HEK293 (cell line): ENCODE measurements at regions not wholly inside any gene's neighbourhood (a gene's known extent, or its start where the extent isn't known, plus 50 kb on each side); places are given as distances from the start of the nearest gene placed in this dataset.

Source experiments
- CTCF ChIA-PET: fragments of 350-600 bp; formaldehyde crosslinking; extraction: SDS; loops from one replicate; lab custom pipeline; 2021; ENCODE audit warnings: antibody characterized with exemption; lab: Yijun Ruan, JAX
- POLR2A ChIA-PET: fragments of 300-600 bp; formaldehyde crosslinking; extraction: SDS; loops from one replicate; lab custom pipeline; 2020; ENCODE audit warnings: antibody characterized with exemption, inconsistent platforms; lab: Yijun Ruan, JAX
- H3K27ac ChIP-seq: fragments of 200-500 bp; sonication (Bioruptor generic); 2 replicates; pipeline ENCODE4 v1.5.1; 2014; ENCODE audit warnings: low read depth, low read length, control low read depth, inconsistent platforms; ENCODE audit errors: extremely low read depth
- H3K36me3 ChIP-seq, 2 experiments: fragments of 200-500 bp in 1 of 2; sonication (Bioruptor generic) in 1 of 2; 1 replicate in 1 of 2; 2 replicates in 1 of 2; pipeline ENCODE4 v1.5.1; 2014 to 2017; ENCODE audit warnings: inconsistent platforms in 2 of 2, low read length in 2 of 2; ENCODE audit not compliant: control insufficient read depth in 2 of 2, insufficient read depth in 1 of 2
- H3K4me1 ChIP-seq: fragments of 200-500 bp; sonication (Bioruptor generic); 2 replicates; pipeline ENCODE4 v1.5.1; 2014; ENCODE audit warnings: mild to moderate bottlenecking, low read length, inconsistent platforms; ENCODE audit not compliant: control insufficient read depth, insufficient read depth
- H3K4me3 ChIP-seq: 2 replicates; pipeline ENCODE4 v1.5.1; 2011; ENCODE audit warnings: low read depth, mild to moderate bottlenecking, control low read depth, low read length, moderate library complexity
- H3K9me3 ChIP-seq: fragments of 200-500 bp; sonication (Bioruptor generic); 2 replicates; pipeline ENCODE4 v1.5.1; 2014; ENCODE audit warnings: low read depth, low read length, inconsistent platforms; ENCODE audit not compliant: control insufficient read depth, insufficient read depth
- HOXA7 ChIP-seq: sonication (generic); formaldehyde crosslinking; IDR thresholded peaks from 2 replicates; pipeline ENCODE4 v1.8.1; 2022; ENCODE audit warnings: missing genetic modification reagents, borderline replicate concordance
- KLF16 ChIP-seq: fragments of 450-650 bp; formaldehyde crosslinking; IDR thresholded peaks from 2 replicates; pipeline ENCODE4 v1.5.1; 2017; ENCODE audit warnings: missing biosample characterization, missing genetic modification characterization
- KLF9 ChIP-seq: fragments of 450-650 bp; formaldehyde crosslinking; IDR thresholded peaks from 2 replicates; pipeline ENCODE4 v1.5.1; 2016; ENCODE audit warnings: missing biosample characterization, missing genetic modification characterization, low read depth
- MEIS1 ChIP-seq: sonication (generic); formaldehyde crosslinking; IDR thresholded peaks from 2 replicates; pipeline ENCODE4 v1.8.1; 2022; ENCODE audit warnings: missing genetic modification reagents, mild to moderate bottlenecking, borderline replicate concordance
- OVOL3 ChIP-seq: fragments of 450-650 bp; formaldehyde crosslinking; IDR thresholded peaks from 2 replicates; pipeline ENCODE4 v1.5.1; 2016; ENCODE audit warnings: missing biosample characterization, missing genetic modification characterization
- SCRT1 ChIP-seq: fragments of 450-650 bp; formaldehyde crosslinking; IDR thresholded peaks from 2 replicates; pipeline ENCODE4 v1.5.1; 2016; ENCODE audit warnings: missing biosample characterization, missing genetic modification characterization, borderline replicate concordance
- SP7 ChIP-seq: fragments of 450-650 bp; formaldehyde crosslinking; IDR thresholded peaks from 2 replicates; pipeline ENCODE4 v1.5.1; 2016; ENCODE audit warnings: missing biosample characterization, missing genetic modification characterization
- ZBTB6 ChIP-seq: fragments of 450-650 bp; formaldehyde crosslinking; IDR thresholded peaks from 2 replicates; pipeline ENCODE4 v1.5.1; 2017; ENCODE audit warnings: missing biosample characterization, missing genetic modification characterization
- ZNF175 ChIP-seq: fragments of 450-650 bp; formaldehyde crosslinking; IDR thresholded peaks from 2 replicates; pipeline ENCODE4 v1.5.1; 2016; ENCODE audit warnings: missing biosample characterization, missing genetic modification characterization
- ZNF202 ChIP-seq: fragments of 450-650 bp; formaldehyde crosslinking; IDR thresholded peaks from 2 replicates; pipeline ENCODE4 v1.5.1; 2016; ENCODE audit warnings: missing biosample characterization, missing genetic modification characterization, borderline replicate concordance
- ZNF221 ChIP-seq: fragments of 450-650 bp; formaldehyde crosslinking; IDR thresholded peaks from 2 replicates; pipeline ENCODE4 v1.5.1; 2017; ENCODE audit warnings: missing biosample characterization, missing genetic modification characterization, borderline replicate concordance
- ZNF223 ChIP-seq: fragments of 450-650 bp; formaldehyde crosslinking; IDR thresholded peaks from 2 replicates; pipeline ENCODE4 v1.5.1; 2016; ENCODE audit warnings: missing biosample characterization, missing genetic modification characterization
- ZNF23 ChIP-seq: fragments of 450-650 bp; formaldehyde crosslinking; IDR thresholded peaks from 2 replicates; pipeline ENCODE4 v1.5.1; 2016; ENCODE audit warnings: missing biosample characterization, missing genetic modification characterization, borderline replicate concordance
- ZNF335 ChIP-seq: fragments of 450-650 bp; formaldehyde crosslinking; conservative IDR thresholded peaks from 2 replicates; pipeline ENCODE4 v1.5.1; 2016; ENCODE audit warnings: missing biosample characterization, missing genetic modification characterization
- ZNF366 ChIP-seq: fragments of 450-650 bp; formaldehyde crosslinking; conservative IDR thresholded peaks from 2 replicates; pipeline ENCODE4 v1.5.1; 2016; ENCODE audit warnings: missing biosample characterization, missing genetic modification characterization
- ZNF404 ChIP-seq: fragments of 450-650 bp; formaldehyde crosslinking; IDR thresholded peaks from 2 replicates; pipeline ENCODE4 v1.5.1; 2017; ENCODE audit warnings: missing biosample characterization, missing genetic modification characterization
- ZNF549 ChIP-seq: fragments of 450-650 bp; IDR thresholded peaks from 2 replicates; pipeline ENCODE4 v1.5.1; 2018; ENCODE audit warnings: missing biosample characterization, missing genetic modification characterization, mild to moderate bottlenecking, inconsistent platforms, moderate library complexity
- ZNF660 ChIP-seq: fragments of 450-650 bp; IDR thresholded peaks from 2 replicates; pipeline ENCODE4 v1.5.1; 2018; ENCODE audit warnings: missing biosample characterization, mild to moderate bottlenecking, missing genetic modification characterization
- ZNF664 ChIP-seq: fragments of 450-650 bp; formaldehyde crosslinking; IDR thresholded peaks from 2 replicates; pipeline ENCODE4 v1.5.1; 2016; ENCODE audit warnings: missing biosample characterization, missing genetic modification characterization
- ZNF76 ChIP-seq: fragments of 450-650 bp; formaldehyde crosslinking; IDR thresholded peaks from 2 replicates; pipeline ENCODE4; 2016; ENCODE audit warnings: low read depth, missing biosample characterization, missing genetic modification characterization, borderline replicate concordance
- ZNF785 ChIP-seq: fragments of 450-650 bp; formaldehyde crosslinking; IDR thresholded peaks from 2 replicates; pipeline ENCODE4 v1.5.1; 2016; ENCODE audit warnings: missing biosample characterization, missing genetic modification characterization
- ZNF843 ChIP-seq: fragments of 450-650 bp; formaldehyde crosslinking; IDR thresholded peaks from 2 replicates; pipeline ENCODE4 v1.5.1; 2016; ENCODE audit warnings: missing biosample characterization, missing genetic modification characterization
- ZSCAN4 ChIP-seq: fragments of 450-650 bp; formaldehyde crosslinking; IDR thresholded peaks from 2 replicates; pipeline ENCODE4 v1.5.1; 2017; ENCODE audit warnings: missing biosample characterization, missing genetic modification characterization
- ZXDB ChIP-seq: fragments of 450-650 bp; formaldehyde crosslinking; IDR thresholded peaks from 2 replicates; pipeline ENCODE4 v1.5.1; 2016; ENCODE audit warnings: missing biosample characterization, missing genetic modification characterization
- TF ChIP-seq, protein P1 (sequence below): fragments of 450-650 bp; formaldehyde crosslinking; IDR thresholded peaks from 2 replicates; pipeline ENCODE4 v1.5.1; 2016; ENCODE audit warnings: missing biosample characterization, missing genetic modification characterization
- TF ChIP-seq, protein P2 (sequence below): sonication (generic); formaldehyde crosslinking; IDR thresholded peaks from 2 replicates; pipeline ENCODE4 v1.8.1; 2022; ENCODE audit warnings: mild to moderate bottlenecking, moderate library complexity, missing genetic modification reagents
- TF ChIP-seq, protein P3 (sequence below): fragments of 450-650 bp; formaldehyde crosslinking; IDR thresholded peaks from 2 replicates; pipeline ENCODE4 v1.5.1; 2016; ENCODE audit warnings: missing biosample characterization, missing genetic modification characterization

DNA sequence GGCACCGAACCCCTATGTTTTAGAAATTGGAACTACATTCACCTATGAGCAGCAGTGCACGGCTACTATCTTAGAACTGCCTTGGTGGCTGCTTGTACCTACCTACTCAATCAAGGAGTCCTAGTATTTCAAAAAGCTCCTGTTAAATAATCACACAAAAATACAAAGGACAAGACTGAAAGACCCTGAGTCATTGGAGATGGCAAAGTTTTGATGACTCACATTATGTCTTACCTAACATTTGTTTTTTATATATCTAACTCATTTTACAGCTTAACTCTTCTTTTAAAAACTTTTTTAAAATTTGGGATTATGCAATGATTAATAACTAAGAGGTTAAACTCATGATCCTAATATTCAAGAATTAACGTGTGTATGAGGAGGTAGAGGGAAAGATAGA is 1206.0 kb upstream of the TMPRSS15 start:
- no peak overlapping the region for H3K4me3 ChIP-seq
- no peaks in the 10 kb centered on the region for H3K4me1 ChIP-seq
- no peaks in the 10 kb centered on the region for H3K36me3 ChIP-seq
- TF ChIP-seq ZNF664 (tag by site-specific recombination) (no peak), OVOL3 (tag by site-specific recombination) (no peak), ZNF175 (tag by site-specific recombination) (no peak), ZNF785 (tag by site-specific recombination) (no peak), ZSCAN4 (no peak), ZNF404 (tag by site-specific recombination) (no peak), ZNF23 (no peak), SCRT1 (no peak), KLF16 (tag by site-specific recombination) (no peak), ZNF223 (tag by site-specific recombination) (no peak), ZNF221 (tag by site-specific recombination) (no peak), ZNF202 (tag by site-specific recombination) (no peak)
- TF ChIP-seq, protein P1, sequence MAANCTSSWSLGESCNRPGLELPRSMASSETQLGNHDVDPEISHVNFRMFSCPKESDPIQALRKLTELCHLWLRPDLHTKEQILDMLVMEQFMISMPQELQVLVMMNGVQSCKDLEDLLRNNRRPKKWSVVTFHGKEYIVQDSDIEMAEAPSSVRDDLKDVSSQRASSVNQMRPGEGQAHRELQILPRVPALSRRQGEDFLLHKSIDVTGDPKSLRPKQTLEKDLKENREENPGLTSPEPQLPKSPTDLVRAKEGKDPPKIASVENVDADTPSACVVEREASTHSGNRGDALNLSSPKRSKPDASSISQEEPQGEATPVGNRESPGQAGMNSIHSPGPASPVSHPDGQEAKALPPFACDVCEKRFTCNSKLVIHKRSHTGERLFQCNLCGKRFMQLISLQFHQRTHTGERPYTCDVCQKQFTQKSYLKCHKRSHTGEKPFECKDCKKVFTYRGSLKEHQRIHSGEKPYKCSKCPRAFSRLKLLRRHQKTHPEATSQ (tag by site-specific recombination), result no peak
- TF ChIP-seq, all 188 proteins: peak for 0
- CTCF ChIA-PET, result no interaction called here
- no peaks in the 10 kb centered on the region for H3K9me3 ChIP-seq
- no peak overlapping the region for H3K27ac ChIP-seq
- POLR2A ChIA-PET, result no interaction called here

DNA sequence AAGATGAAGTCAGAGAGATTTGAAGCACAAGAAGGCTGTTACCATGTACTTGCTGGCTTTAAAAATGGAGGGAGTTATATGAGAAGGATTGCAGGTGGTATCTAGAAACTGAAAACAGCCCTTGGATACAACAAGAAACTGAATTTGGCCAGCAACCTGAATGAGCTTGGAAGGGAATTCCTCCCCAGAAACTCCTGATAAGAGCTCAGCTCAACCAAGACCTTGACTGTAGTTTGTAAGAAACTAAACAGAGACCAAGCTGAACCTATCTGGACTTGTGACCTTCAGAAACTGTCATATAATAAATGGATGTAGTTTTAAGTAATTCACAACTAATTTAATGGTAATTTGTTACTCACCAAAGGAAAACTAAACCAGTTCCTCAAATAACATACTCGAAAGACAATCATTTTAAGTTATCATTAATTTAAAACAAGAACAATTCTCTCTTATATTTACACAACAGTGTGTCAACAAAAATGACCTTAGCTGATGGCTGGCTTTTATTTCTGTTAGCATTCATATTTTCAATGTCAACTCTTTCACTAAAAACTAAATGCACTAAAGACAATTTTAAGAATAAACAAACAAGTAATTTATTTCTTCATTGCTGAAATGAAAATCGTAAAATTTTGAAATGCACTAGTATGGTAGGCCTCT is 1218.4 kb upstream of the TMPRSS15 start:
- Histone ChIP-seq H3K4me1 (no peaks in the 10 kb centered on the region), H3K9me3 (no peaks in the 10 kb centered on the region), H3K4me3 (no peak overlapping the region), H3K27ac (no peak overlapping the region), H3K36me3 (no peaks in the 10 kb centered on the region)
- CTCF ChIA-PET, result no interaction called here
- POLR2A ChIA-PET, result no interaction called here
- no peak for TF ChIP-seq ZNF843 (tag by site-specific recombination)
- TF ChIP-seq ZBTB6 (tag by site-specific recombination), result no peak
- TF ChIP-seq, protein P2, sequence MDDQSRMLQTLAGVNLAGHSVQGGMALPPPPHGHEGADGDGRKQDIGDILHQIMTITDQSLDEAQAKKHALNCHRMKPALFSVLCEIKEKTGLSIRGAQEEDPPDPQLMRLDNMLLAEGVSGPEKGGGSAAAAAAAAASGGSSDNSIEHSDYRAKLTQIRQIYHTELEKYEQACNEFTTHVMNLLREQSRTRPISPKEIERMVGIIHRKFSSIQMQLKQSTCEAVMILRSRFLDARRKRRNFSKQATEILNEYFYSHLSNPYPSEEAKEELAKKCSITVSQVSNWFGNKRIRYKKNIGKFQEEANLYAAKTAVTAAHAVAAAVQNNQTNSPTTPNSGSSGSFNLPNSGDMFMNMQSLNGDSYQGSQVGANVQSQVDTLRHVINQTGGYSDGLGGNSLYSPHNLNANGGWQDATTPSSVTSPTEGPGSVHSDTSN (CRISPR knock-in tag), result no peak
- TF ChIP-seq, protein P3, sequence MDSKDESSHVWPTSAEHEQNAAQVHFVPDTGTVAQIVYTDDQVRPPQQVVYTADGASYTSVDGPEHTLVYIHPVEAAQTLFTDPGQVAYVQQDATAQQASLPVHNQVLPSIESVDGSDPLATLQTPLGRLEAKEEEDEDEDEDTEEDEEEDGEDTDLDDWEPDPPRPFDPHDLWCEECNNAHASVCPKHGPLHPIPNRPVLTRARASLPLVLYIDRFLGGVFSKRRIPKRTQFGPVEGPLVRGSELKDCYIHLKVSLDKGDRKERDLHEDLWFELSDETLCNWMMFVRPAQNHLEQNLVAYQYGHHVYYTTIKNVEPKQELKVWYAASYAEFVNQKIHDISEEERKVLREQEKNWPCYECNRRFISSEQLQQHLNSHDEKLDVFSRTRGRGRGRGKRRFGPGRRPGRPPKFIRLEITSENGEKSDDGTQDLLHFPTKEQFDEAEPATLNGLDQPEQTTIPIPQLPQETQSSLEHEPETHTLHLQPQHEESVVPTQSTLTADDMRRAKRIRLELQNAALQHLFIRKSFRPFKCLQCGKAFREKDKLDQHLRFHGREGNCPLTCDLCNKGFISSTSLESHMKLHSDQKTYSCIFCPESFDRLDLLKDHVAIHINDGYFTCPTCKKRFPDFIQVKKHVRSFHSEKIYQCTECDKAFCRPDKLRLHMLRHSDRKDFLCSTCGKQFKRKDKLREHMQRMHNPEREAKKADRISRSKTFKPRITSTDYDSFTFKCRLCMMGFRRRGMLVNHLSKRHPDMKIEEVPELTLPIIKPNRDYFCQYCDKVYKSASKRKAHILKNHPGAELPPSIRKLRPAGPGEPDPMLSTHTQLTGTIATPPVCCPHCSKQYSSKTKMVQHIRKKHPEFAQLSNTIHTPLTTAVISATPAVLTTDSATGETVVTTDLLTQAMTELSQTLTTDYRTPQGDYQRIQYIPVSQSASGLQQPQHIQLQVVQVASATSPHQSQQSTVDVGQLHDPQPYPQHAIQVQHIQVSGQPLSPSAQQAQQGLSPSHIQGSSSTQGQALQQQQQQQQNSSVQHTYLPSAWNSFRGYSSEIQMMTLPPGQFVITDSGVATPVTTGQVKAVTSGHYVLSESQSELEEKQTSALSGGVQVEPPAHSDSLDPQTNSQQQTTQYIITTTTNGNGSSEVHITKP, result no peak
- no peak for TF ChIP-seq ZNF549 (tag by site-specific recombination)
- TF ChIP-seq, protein P1 (tag by site-specific recombination), result no peak
- TF ChIP-seq SP7, result no peak
- no peak for TF ChIP-seq ZNF76 (tag by site-specific recombination)
- no peak for TF ChIP-seq ZNF366 (tag by site-specific recombination)
- no peak for TF ChIP-seq KLF9 (tag by site-specific recombination)
- no peak for TF ChIP-seq HOXA7 (CRISPR knock-in tag)
- TF ChIP-seq ZNF660, result no peak
- no peak for TF ChIP-seq MEIS1 (CRISPR knock-in tag)
- no peak for TF ChIP-seq ZXDB (tag by site-specific recombination)
- TF ChIP-seq ZNF335 (tag by site-specific recombination), result no peak
